Activated CD8-positive, alpha-beta memory T cell treated with anti-CD3 and anti-CD28 coated beads, Interleukin-2, amount 10 ng/mL, durations not matched to agents 7 days and 5 days (primary cell): ENCODE measurements at regions not wholly inside any gene's neighbourhood (a gene's known extent, or its start where the extent isn't known, plus 50 kb on each side); places are given as distances from the start of the nearest gene placed in this dataset.

Experiments
- ATAC-seq: fragments of 150-1000 bp; cut with Tn5 transposase; one replicate; pipeline ENCODE4 v1.10.0; 2021; ENCODE audit warnings: moderate library complexity
- CTCF ChIA-PET: fragments of 350-600 bp; sonication (Branson Sonifier 250); formaldehyde crosslinking; loops from one replicate; lab custom pipeline; 2021; ENCODE audit warnings: antibody characterized with exemption; lab: Charles Lee
- DNase-seq: peaks from one replicate; pipeline ENCODE4 v3.0.0-alpha.2; 2020
- H3K27ac Mint-ChIP-seq: one replicate; pipeline ENCODE4 v1.8.0; 2021; ENCODE audit warnings: mild to moderate bottlenecking, mixed read lengths
- H3K27me3 Mint-ChIP-seq: one replicate; pipeline ENCODE4 v1.8.0; 2021; ENCODE audit warnings: mixed read lengths
- H3K36me3 Mint-ChIP-seq: one replicate; pipeline ENCODE4 v1.8.0; 2021; ENCODE audit warnings: mild to moderate bottlenecking, mixed read lengths
- H3K4me1 Mint-ChIP-seq: one replicate; pipeline ENCODE4 v1.8.0; 2021; ENCODE audit warnings: mixed read lengths
- H3K4me3 Mint-ChIP-seq: one replicate; pipeline ENCODE4 v1.8.0; 2021; ENCODE audit warnings: mild to moderate bottlenecking, moderate library complexity, mixed read lengths
- H3K9me3 Mint-ChIP-seq: one replicate; pipeline ENCODE4 v1.8.0; 2022; ENCODE audit warnings: low read depth, mixed read lengths

DNA sequence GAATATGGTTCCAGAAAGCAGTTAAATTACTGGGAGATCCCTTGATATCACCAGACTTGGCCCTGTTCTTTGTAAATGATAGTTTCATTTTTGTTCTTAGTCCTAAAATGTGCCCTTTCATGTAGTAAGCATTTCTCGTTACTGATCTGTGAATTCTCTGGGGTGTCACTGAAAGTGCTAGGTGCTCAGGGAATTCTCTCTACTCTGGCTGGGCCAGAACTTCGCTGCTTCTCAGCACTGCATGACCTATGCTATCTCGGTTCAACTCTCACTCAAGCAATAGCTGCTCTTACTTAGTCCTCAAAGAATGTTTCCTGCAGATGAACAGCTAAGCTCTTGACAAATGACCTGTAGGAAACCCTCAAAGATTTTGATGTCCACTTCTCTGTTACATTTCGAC is 1144.3 kb downstream of the ADGRL3 start:
- CTCF ChIA-PET = no interaction called here
- Mint-ChIP-seq H3K4me1 (no peaks in the 10 kb centered on the region), H3K36me3 (no peaks in the 10 kb centered on the region), H3K4me3 (no peak overlapping the region), H3K9me3 (peaks cover 15% of the 10 kb centered on the region), H3K27ac (no peak overlapping the region), H3K27me3 (no peaks in the 10 kb centered on the region)
- ATAC-seq = no peak
- DNase-seq = no peak

DNA sequence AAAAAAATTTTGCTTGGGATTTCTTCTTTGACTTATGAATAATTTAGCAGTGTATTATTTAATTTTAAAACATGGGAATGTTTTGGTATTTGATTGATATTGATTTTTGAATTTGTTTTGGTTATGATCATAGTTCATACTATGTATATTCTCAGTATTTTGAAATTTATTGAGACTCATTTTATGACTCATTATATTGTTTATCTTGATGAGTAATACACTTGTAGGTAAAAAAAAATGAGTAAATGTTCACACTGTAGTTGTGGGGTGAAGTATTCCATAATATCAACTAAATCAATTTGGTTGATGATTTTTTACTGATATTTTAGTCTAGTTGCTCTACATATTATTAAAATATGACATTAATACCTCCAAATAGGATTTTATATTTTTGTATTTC is 1142.2 kb downstream of the ADGRL3 start:
- CTCF ChIA-PET = no interaction called here
- Mint-ChIP-seq H3K4me1 (no peaks in the 10 kb centered on the region), H3K27me3 (no peaks in the 10 kb centered on the region), H3K27ac (no peak overlapping the region), H3K9me3 (peaks cover 18% of the 10 kb centered on the region), H3K36me3 (no peaks in the 10 kb centered on the region), H3K4me3 (no peak overlapping the region)
- ATAC-seq (no peak), DNase-seq (no peak)

DNA sequence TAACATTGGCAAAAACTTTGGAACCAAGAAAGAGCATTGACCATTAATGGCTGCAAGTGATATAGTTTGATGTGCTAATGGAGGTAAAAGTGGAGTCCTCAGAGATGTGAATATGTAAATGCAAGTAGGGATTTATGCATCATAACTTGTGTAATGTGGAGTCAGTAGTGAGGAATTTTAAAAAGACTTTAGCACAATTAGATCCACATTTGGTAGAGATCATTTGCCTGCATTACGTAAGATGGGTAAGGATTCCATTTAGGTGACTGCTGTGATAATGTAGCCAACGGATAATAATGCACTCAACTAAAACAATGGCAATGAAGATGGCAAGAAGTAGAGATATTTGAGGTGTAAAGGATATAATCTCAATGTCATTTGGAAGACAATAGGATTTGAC is 1128.4 kb downstream of the ADGRL3 start:
- Mint-ChIP-seq H3K36me3 (no peaks in the 10 kb centered on the region), H3K4me1 (no peaks in the 10 kb centered on the region), H3K9me3 (peaks cover 8% of the 10 kb centered on the region), H3K27ac (no peak overlapping the region), H3K27me3 (no peaks in the 10 kb centered on the region), H3K4me3 (no peak overlapping the region)
- no peak for DNase-seq
- no peak for ATAC-seq
- CTCF ChIA-PET = no interaction called here

GRCh38 chr4:62327612-62328297 is 1127.6 kb downstream of the ADGRL3 start:
- Mint-ChIP-seq H3K4me3 (no peak overlapping the region), H3K4me1 (no peaks in the 10 kb centered on the region), H3K27ac (no peak overlapping the region), H3K9me3 (peaks cover 9% of the 10 kb centered on the region), H3K36me3 (no peaks in the 10 kb centered on the region), H3K27me3 (no peaks in the 10 kb centered on the region)
- CTCF ChIA-PET = no interaction called here
- DNase-seq (no peak), ATAC-seq (no peak)

GRCh38 chr4:62324215-62324614 is 1124.1 kb downstream of the ADGRL3 start:
- Mint-ChIP-seq H3K36me3 (no peaks in the 10 kb centered on the region), H3K4me1 (no peaks in the 10 kb centered on the region), H3K9me3 (peaks cover 10% of the 10 kb centered on the region), H3K27me3 (no peaks in the 10 kb centered on the region), H3K4me3 (no peak overlapping the region), H3K27ac (no peak overlapping the region)
- ATAC-seq = no peak
- no peak for DNase-seq
- CTCF ChIA-PET = no interaction called here

GRCh38 chr4:62320612-62321011 is 1120.5 kb downstream of the ADGRL3 start:
- H3K4me1 Mint-ChIP-seq = no peaks in the 10 kb centered on the region
- H3K4me3 Mint-ChIP-seq = no peak overlapping the region
- H3K27me3 Mint-ChIP-seq = no peaks in the 10 kb centered on the region
- CTCF ChIA-PET = interaction anchor here (1.2 kb wide), 1 partner anchor 14 kb away, joined by 3 read pairs; no protein-coding TSS in a partner anchor
- peaks cover 6% of the 10 kb centered on the region for H3K9me3 Mint-ChIP-seq
- H3K36me3 Mint-ChIP-seq = no peaks in the 10 kb centered on the region
- ATAC-seq (no peak), DNase-seq (no peak)
- no peak overlapping the region for H3K27ac Mint-ChIP-seq

DNA sequence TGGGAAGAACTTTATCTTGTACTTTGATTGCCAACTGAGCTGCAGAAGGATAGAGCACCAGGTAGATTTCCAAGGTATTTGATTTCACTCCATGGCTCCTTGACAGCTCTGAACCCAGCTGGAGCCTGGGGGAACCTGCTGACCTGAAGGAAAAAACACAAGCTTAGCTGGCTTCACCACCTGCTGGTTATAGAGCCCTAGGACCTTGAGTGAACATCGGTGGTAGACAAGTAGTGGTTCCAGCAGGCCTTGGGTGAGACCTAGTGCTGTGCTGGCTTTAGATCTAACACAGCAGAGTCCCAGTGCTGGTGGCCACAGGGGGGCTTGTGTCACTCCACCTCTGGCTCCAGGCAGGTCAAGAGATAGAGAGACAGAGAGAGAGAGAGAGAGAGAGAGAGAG is 1102.6 kb downstream of the ADGRL3 start:
- CTCF ChIA-PET = no interaction called here
- Mint-ChIP-seq H3K27ac (no peak overlapping the region), H3K36me3 (no peaks in the 10 kb centered on the region), H3K4me1 (no peaks in the 10 kb centered on the region), H3K27me3 (no peaks in the 10 kb centered on the region), H3K4me3 (no peak overlapping the region), H3K9me3 (peaks cover 6% of the 10 kb centered on the region)
- no peak for ATAC-seq
- DNase-seq = no peak

GRCh38 chr4:62301500-62301899 is 1101.4 kb downstream of the ADGRL3 start:
- Mint-ChIP-seq H3K36me3 (no peaks in the 10 kb centered on the region), H3K4me3 (no peak overlapping the region), H3K27me3 (no peaks in the 10 kb centered on the region), H3K27ac (no peak overlapping the region), H3K4me1 (no peaks in the 10 kb centered on the region), H3K9me3 (peaks cover 6% of the 10 kb centered on the region)
- DNase-seq (no peak), ATAC-seq (no peak)
- CTCF ChIA-PET = no interaction called here

GRCh38 chr4:62293551-62293950 is 1093.4 kb downstream of the ADGRL3 start:
- DNase-seq = no peak
- Mint-ChIP-seq H3K27me3 (no peaks in the 10 kb centered on the region), H3K4me1 (no peaks in the 10 kb centered on the region), H3K9me3 (no peaks in the 10 kb centered on the region), H3K36me3 (no peaks in the 10 kb centered on the region), H3K4me3 (no peak overlapping the region), H3K27ac (no peak overlapping the region)
- ATAC-seq = no peak
- CTCF ChIA-PET = no interaction called here

DNA sequence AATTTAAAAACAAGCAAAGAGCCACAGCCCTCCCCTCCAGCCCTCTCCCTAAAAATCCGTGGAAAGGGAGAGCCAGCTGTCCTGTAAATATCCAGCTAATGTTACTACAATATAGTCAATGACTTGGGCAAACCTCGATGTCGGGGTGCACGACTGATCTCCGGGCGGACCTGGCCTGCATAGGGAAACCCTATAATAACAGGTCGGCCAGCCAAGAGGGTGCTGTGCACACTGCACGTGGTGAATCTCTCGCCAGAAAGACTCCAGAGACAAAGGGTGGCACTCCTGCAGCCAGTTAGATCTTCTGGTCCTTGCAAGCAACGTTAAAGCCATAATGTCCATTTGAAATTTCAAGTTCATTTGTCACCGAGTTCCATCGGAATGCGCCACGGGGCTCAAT is 1092.8 kb downstream of the ADGRL3 start:
- no peak for DNase-seq
- CTCF ChIA-PET = interaction anchor here (0.6 kb wide), 1 partner anchor 1215 kb away, joined by 3 read pairs; no protein-coding TSS in a partner anchor

DNA sequence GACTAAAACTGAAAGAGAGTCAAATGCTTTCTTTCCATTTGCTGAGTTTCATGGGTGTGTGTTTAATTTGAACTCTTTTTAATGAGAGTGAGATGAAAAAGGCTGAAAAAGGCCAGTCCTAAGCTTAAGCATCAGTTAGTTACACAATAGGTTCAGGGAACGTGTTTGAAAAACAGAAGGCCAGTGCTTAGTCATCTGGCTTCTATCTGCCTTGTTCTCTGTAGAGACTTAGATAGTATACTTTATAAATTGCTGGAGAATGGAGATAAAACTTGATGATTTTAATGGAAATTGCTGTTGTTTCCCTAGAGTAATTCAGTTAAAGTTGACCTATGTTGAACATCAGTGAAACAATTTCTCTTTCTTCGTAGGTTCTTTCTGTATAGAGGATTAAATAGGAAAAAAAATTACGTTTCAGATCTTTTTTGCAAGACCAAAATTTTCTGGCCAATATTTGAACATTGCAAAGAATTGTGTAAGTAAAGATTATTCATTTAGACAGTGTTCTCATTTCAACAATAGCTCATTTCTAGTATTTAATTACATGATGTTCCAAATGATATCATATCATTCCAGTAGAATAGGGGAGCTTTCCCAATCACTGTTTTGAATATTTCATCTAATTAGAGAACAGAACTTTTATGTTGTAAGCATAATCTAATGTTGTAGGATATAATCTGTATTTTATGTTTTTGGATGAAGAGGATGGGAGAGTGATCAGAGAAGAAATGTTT is 1088.8 kb downstream of the ADGRL3 start:
- DNase-seq (no peak), ATAC-seq (no peak)
- CTCF ChIA-PET = no interaction called here
- Mint-ChIP-seq H3K4me3 (no peak overlapping the region), H3K9me3 (peaks cover 2% of the 10 kb centered on the region), H3K4me1 (no peaks in the 10 kb centered on the region), H3K27ac (no peak overlapping the region), H3K36me3 (no peaks in the 10 kb centered on the region), H3K27me3 (no peaks in the 10 kb centered on the region)

More for the DNA sequence above, 1092.8 kb downstream of the ADGRL3 start:
- H3K36me3 Mint-ChIP-seq = no peaks in the 10 kb centered on the region
- H3K9me3 Mint-ChIP-seq = no peaks in the 10 kb centered on the region
- H3K4me1 Mint-ChIP-seq = no peaks in the 10 kb centered on the region
- ATAC-seq = no peak
- no peak overlapping the region for H3K27ac Mint-ChIP-seq
- H3K27me3 Mint-ChIP-seq = no peaks in the 10 kb centered on the region
- no peak overlapping the region for H3K4me3 Mint-ChIP-seq

GRCh38 chr4:62285026-62285425 is 1084.9 kb downstream of the ADGRL3 start:
- CTCF ChIA-PET = no interaction called here
- Mint-ChIP-seq H3K4me3 (no peak overlapping the region), H3K27ac (no peak overlapping the region), H3K27me3 (no peaks in the 10 kb centered on the region), H3K9me3 (peaks cover 9% of the 10 kb centered on the region), H3K36me3 (no peaks in the 10 kb centered on the region), H3K4me1 (no peaks in the 10 kb centered on the region)
- no peak for ATAC-seq
- no peak for DNase-seq

GRCh38 chr4:62279689-62280088 is 1079.6 kb downstream of the ADGRL3 start:
- CTCF ChIA-PET = no interaction called here
- DNase-seq (no peak), ATAC-seq (no peak)
- H3K9me3 Mint-ChIP-seq = peaks cover 10% of the 10 kb centered on the region
- no peak overlapping the region for H3K27ac Mint-ChIP-seq
- H3K4me1 Mint-ChIP-seq = no peaks in the 10 kb centered on the region
- no peaks in the 10 kb centered on the region for H3K27me3 Mint-ChIP-seq
- no peaks in the 10 kb centered on the region for H3K36me3 Mint-ChIP-seq
- H3K4me3 Mint-ChIP-seq = no peak overlapping the region

DNA sequence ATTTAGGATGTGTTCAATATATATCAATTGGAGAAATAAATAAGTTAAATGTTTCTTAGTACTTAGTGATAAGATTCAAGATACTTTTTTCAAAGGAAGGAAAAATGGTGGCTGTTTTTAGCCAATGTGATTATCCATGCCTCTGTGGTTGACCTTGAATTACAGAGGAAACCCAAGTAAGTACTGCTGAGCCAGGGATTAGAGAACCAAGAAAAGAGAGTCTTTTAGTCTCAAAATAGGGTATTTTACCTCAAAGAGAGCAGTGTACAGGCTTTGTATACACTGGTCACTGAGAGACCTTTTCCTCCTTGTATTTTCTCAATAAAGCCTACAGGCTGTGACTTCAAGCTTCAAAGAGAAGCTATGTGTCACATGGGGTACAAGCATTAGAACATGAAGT is 1075.3 kb downstream of the ADGRL3 start:
- peaks cover 10% of the 10 kb centered on the region for H3K9me3 Mint-ChIP-seq
- no peak overlapping the region for H3K27ac Mint-ChIP-seq
- H3K36me3 Mint-ChIP-seq = no peaks in the 10 kb centered on the region
- ATAC-seq (no peak), DNase-seq (no peak)
- no peaks in the 10 kb centered on the region for H3K4me1 Mint-ChIP-seq
- H3K27me3 Mint-ChIP-seq = no peaks in the 10 kb centered on the region
- H3K4me3 Mint-ChIP-seq = no peak overlapping the region
- CTCF ChIA-PET = no interaction called here
